H1 (cell line): ENCODE measurements at regions not wholly inside any gene's neighbourhood (a gene's known extent, or its start where the extent isn't known, plus 50 kb on each side); places are given as distances from the start of the nearest gene placed in this dataset.

Source experiments
- CTCF ChIA-PET: fragments of 300-600 bp; sonication (Branson Sonifier 250); formaldehyde crosslinking; loops from one replicate; lab custom pipeline; 2021; ENCODE audit not compliant: partially characterized antibody; lab: Charles Lee
- POLR2A ChIA-PET: fragments of 300-600 bp; sonication (Branson Sonifier 250); formaldehyde crosslinking; loops from one replicate; lab custom pipeline; 2021; ENCODE audit warnings: inconsistent platforms; ENCODE audit not compliant: partially characterized antibody; lab: Charles Lee
- DNase-seq, 2 experiments: peaks; one replicate each; pipeline versions ENCODE4 v3.0.0 to v3.0.0-alpha.2; 2010 to 2022; ENCODE audit warnings: low spot score in 2 of 2, low read depth in 1 of 2, mixed read lengths in 1 of 2
- FAIRE-seq: peaks from 2 replicates; lab custom pipeline; 2011; peaks lifted over from hg19 to GRCh38; lab: Jason Lieb, UNC
- H2AFZ ChIP-seq: 2 replicates; pipeline ENCODE4 v1.8.1; 2012; ENCODE audit warnings: low read length, inconsistent platforms
- H2AK5ac ChIP-seq: 2 replicates; pipeline ENCODE4 v1.6.1; 2013; ENCODE audit warnings: low read depth, low read length
- H2BK120ac ChIP-seq: replicated peaks from 2 replicates; pipeline ENCODE3; 2013; ENCODE audit warnings: low read depth, low read length, inconsistent platforms
- H2BK12ac ChIP-seq: 2 replicates; pipeline ENCODE4 v1.6.1; 2013; ENCODE audit warnings: low read depth, low read length
- H2BK15ac ChIP-seq: 2 replicates; pipeline ENCODE4 v1.6.1; 2013; ENCODE audit warnings: low read length
- H2BK20ac ChIP-seq: 2 replicates; pipeline ENCODE4 v1.6.1; 2013; ENCODE audit warnings: low read length
- H2BK5ac ChIP-seq: 2 replicates; pipeline ENCODE4 v1.6.1; 2013; ENCODE audit warnings: low read depth, low read length
- H3K14ac ChIP-seq: 2 replicates; pipeline ENCODE4 v1.6.1; 2013; ENCODE audit warnings: inconsistent platforms; ENCODE audit not compliant: insufficient read length
- H3K18ac ChIP-seq: 2 replicates; pipeline ENCODE4 v1.6.1; 2013; ENCODE audit warnings: low read length; ENCODE audit errors: extremely low read depth
- H3K23ac ChIP-seq: 2 replicates; pipeline ENCODE4 v1.6.1; 2013; ENCODE audit warnings: inconsistent platforms; ENCODE audit not compliant: insufficient read length
- H3K23me2 ChIP-seq: 2 replicates; pipeline ENCODE4 v1.6.1; 2013; ENCODE audit warnings: low read depth, low read length
- H3K27ac ChIP-seq: 2 replicates; pipeline ENCODE4 v1.6.1; 2011; ENCODE audit warnings: low read depth, low read length, inconsistent platforms
- H3K27me3 ChIP-seq, 4 experiments: replicated peaks in 1 of 4; 1 replicate in 1 of 4; 2 replicates in 3 of 4; pipeline versions ENCODE4 v1.6.1 to v1.8.1; 2011 to 2013; ENCODE audit warnings: low read length in 3 of 4, mild to moderate bottlenecking in 3 of 4, inconsistent platforms in 2 of 4, mixed read lengths in 2 of 4, moderate library complexity in 1 of 4; ENCODE audit not compliant: control insufficient read depth in 3 of 4, insufficient read depth in 3 of 4; ENCODE audit errors: extremely low read depth in 1 of 4
- H3K36me3 ChIP-seq, 4 experiments: 2 replicates each; pipeline versions ENCODE4 v1.6.1 to v1.8.1; 2011 to 2013; ENCODE audit warnings: mild to moderate bottlenecking in 4 of 4, low read length in 3 of 4, moderate library complexity in 2 of 4, control low read depth in 1 of 4, inconsistent platforms in 1 of 4; ENCODE audit not compliant: insufficient read depth in 4 of 4, control insufficient read depth in 2 of 4
- H3K4ac ChIP-seq: replicated peaks from 2 replicates; pipeline ENCODE3; 2013; ENCODE audit warnings: low read length, low read depth, mixed read lengths, inconsistent platforms; ENCODE audit not compliant: insufficient read length
- H3K4me1 ChIP-seq, 4 experiments: replicated peaks in 1 of 4; 1 replicate in 1 of 4; 2 replicates in 3 of 4; pipeline versions ENCODE4 v1.6.1 to v1.8.1; 2011 to 2013; ENCODE audit warnings: low read length in 3 of 4, inconsistent platforms in 2 of 4, mixed read lengths in 1 of 4; ENCODE audit not compliant: insufficient read depth in 4 of 4, control insufficient read depth in 3 of 4
- H3K4me2 ChIP-seq, 2 experiments: 2 replicates each; pipeline versions ENCODE4 v1.6.1 to v1.8.1; 2011 to 2013; ENCODE audit warnings: low read depth in 2 of 2, low read length in 2 of 2, control low read depth in 1 of 2, inconsistent platforms in 1 of 2, mild to moderate bottlenecking in 1 of 2; ENCODE audit not compliant: insufficient read depth in 1 of 2
- H3K4me3 ChIP-seq, 4 experiments: fragments of 200-600, 300-600 bp in 1 of 4; sonication (generic), shearing (Covaris generic), sonication (Bioruptor Twin) in 1 of 4; 2 replicates each; pipeline versions ENCODE4 v1.5.1 to v1.8.1; 2011 to 2016; ENCODE audit warnings: low read length in 4 of 4, low read depth in 3 of 4, control low read depth in 2 of 4, inconsistent platforms in 2 of 4, mild to moderate bottlenecking in 2 of 4, mixed read lengths in 1 of 4, moderate library complexity in 1 of 4; ENCODE audit not compliant: insufficient read depth in 2 of 4; ENCODE audit errors: extremely low read depth in 1 of 4
- H3K56ac ChIP-seq: replicated peaks from 2 replicates; pipeline ENCODE3; 2013; ENCODE audit warnings: low read depth, mild to moderate bottlenecking, mixed read lengths, low read length, inconsistent platforms; ENCODE audit not compliant: insufficient read length
- H3K79me1 ChIP-seq: 2 replicates; pipeline ENCODE4 v1.6.1; 2013; ENCODE audit warnings: low read depth, low read length, control low read depth
- H3K79me2 ChIP-seq, 2 experiments: 2 replicates each; pipeline versions ENCODE4 v1.6.1 to v1.8.1; 2012 to 2013; ENCODE audit warnings: low read length in 2 of 2, mild to moderate bottlenecking in 2 of 2, inconsistent platforms in 1 of 2; ENCODE audit not compliant: insufficient read depth in 2 of 2, control insufficient read depth in 1 of 2
- H3K9ac ChIP-seq, 4 experiments: replicated peaks in 1 of 4; 1 replicate in 1 of 4; 2 replicates in 3 of 4; pipeline versions ENCODE4 v1.6.1 to v1.8.1; 2011 to 2013; ENCODE audit warnings: low read depth in 3 of 4, low read length in 3 of 4, control low read depth in 2 of 4, mild to moderate bottlenecking in 2 of 4, moderate library complexity in 2 of 4, inconsistent platforms in 1 of 4; ENCODE audit errors: extremely low read depth in 1 of 4
- H3K9me3 ChIP-seq, 2 experiments: 2 replicates each; pipeline versions ENCODE4 v1.6.1 to v1.8.1; 2012 to 2013; ENCODE audit warnings: mild to moderate bottlenecking in 2 of 2, moderate library complexity in 2 of 2, control low read depth in 1 of 2, inconsistent platforms in 1 of 2, low read depth in 1 of 2, low read length in 1 of 2, mixed read lengths in 1 of 2; ENCODE audit not compliant: insufficient read depth in 2 of 2
- H4K20me1 ChIP-seq, 2 experiments: replicated peaks in 1 of 2; 2 replicates each; pipeline versions ENCODE3 to v1.8.1; 2011 to 2013; ENCODE audit warnings: inconsistent platforms in 2 of 2, low read length in 2 of 2, mild to moderate bottlenecking in 1 of 2; ENCODE audit not compliant: insufficient read depth in 2 of 2, control insufficient read depth in 1 of 2
- H4K5ac ChIP-seq: 2 replicates; pipeline ENCODE4 v1.6.1; 2013; ENCODE audit warnings: low read length, low read depth, mixed read lengths, inconsistent platforms; ENCODE audit not compliant: insufficient read length
- H4K8ac ChIP-seq: 2 replicates; pipeline ENCODE4 v1.8.0; 2013; ENCODE audit warnings: mild to moderate bottlenecking, moderate library complexity, low read length, inconsistent platforms; ENCODE audit not compliant: insufficient read depth; ENCODE audit errors: extremely low read depth
- H4K91ac ChIP-seq: replicated peaks from 2 replicates; pipeline ENCODE3; 2013; ENCODE audit warnings: low read length, mixed read lengths, inconsistent platforms; ENCODE audit not compliant: insufficient read length
- ATF3 ChIP-seq: IDR thresholded peaks from 2 replicates; pipeline ENCODE4 v1.6.1; 2011; ENCODE audit warnings: low read depth, mild to moderate bottlenecking, low read length; ENCODE audit not compliant: insufficient read depth
- CTCF ChIP-seq, 3 experiments: IDR thresholded peaks; 1 replicate in 2 of 3; 2 replicates in 1 of 3; pipeline versions ENCODE4 v1.5.1 to v1.6.1; 2011; ENCODE audit warnings: low read length in 3 of 3, mild to moderate bottlenecking in 3 of 3, inconsistent platforms in 2 of 3, low read depth in 1 of 3, moderate library complexity in 1 of 3; ENCODE audit not compliant: insufficient read depth in 1 of 3; ENCODE audit errors: control extremely low read depth in 1 of 3
- GABPA ChIP-seq: IDR thresholded peaks from 2 replicates; pipeline ENCODE4 v1.6.1; 2011; ENCODE audit warnings: mild to moderate bottlenecking, low read length, moderate library complexity, borderline replicate concordance; ENCODE audit not compliant: insufficient read depth
- GTF2F1 ChIP-seq: IDR thresholded peaks from 2 replicates; pipeline ENCODE4 v1.6.1; 2012; ENCODE audit warnings: low read depth, low read length, improper control_type of control experiment, borderline replicate concordance
- POU5F1 ChIP-seq: IDR thresholded peaks from 2 replicates; pipeline ENCODE4 v1.6.1; 2011; ENCODE audit warnings: low read depth, mild to moderate bottlenecking, low read length, moderate library complexity
- SAP30 ChIP-seq: fragments of 300-600 bp; sonication (generic); IDR thresholded peaks from 2 replicates; pipeline ENCODE4 v1.7.1; 2012; ENCODE audit warnings: low read length, moderate library complexity, mild to moderate bottlenecking, inconsistent platforms; ENCODE audit not compliant: insufficient read depth, insufficient replicate concordance
- TBP ChIP-seq: IDR thresholded peaks from 2 replicates; pipeline ENCODE4 v1.6.1; 2011; ENCODE audit warnings: low read depth, low read length, improper control_type of control experiment
- WGBS, 2 experiments: shearing (Covaris generic) in 1 of 2; methylation state at CpG; one replicate each; pipeline versions ENCODE4 v1.1.6 to v1.1.7; 2013 to 2015; ENCODE audit warnings: low lambda C conversion rate in 2 of 2, mixed read lengths in 2 of 2, inconsistent platforms in 1 of 2, low coverage in 1 of 2, missing lambda C conversion rate in 1 of 2; ENCODE audit not compliant: insufficient replicate concordance in 2 of 2, insufficient coverage in 1 of 2, insufficient read length in 1 of 2; ENCODE audit errors: extremely low coverage in 1 of 2, missing lambda C conversion rate in 1 of 2; 5-methylcytosine and 5-hydroxymethylcytosine counted together

- H3K27me3 ChIP-seq, result no peaks in the 10 kb centered on the region
- no peak overlapping the region for H4K91ac ChIP-seq
- POLR2A ChIA-PET, result no interaction called here
- H2BK15ac ChIP-seq, result no peak overlapping the region
- H4K5ac ChIP-seq, result no peak overlapping the region
- H2BK5ac ChIP-seq, result no peak overlapping the region
- no peak overlapping the region for H2BK20ac ChIP-seq
- FAIRE-seq (no peak), DNase-seq (no peak)
- H3K4me1 ChIP-seq, result no peaks in the 10 kb centered on the region
- peak overlapping the region; percentile 95; the same call in 1 of the 2 replicates for H2AFZ ChIP-seq
- no peaks in the 10 kb centered on the region for H3K79me1 ChIP-seq
- no peaks in the 10 kb centered on the region for H3K36me3 ChIP-seq
- CTCF ChIA-PET, result no interaction called here
- H3K79me2 ChIP-seq, result no peaks in the 10 kb centered on the region
- H2AK5ac ChIP-seq, result no peak overlapping the region
- H3K4me3 ChIP-seq, result no peak overlapping the region
- H3K14ac ChIP-seq, result no peak overlapping the region
- no peak overlapping the region for H3K56ac ChIP-seq
- no peak overlapping the region for H3K4ac ChIP-seq
- no peak for TF ChIP-seq GTF2F1
- no peak for TF ChIP-seq TBP
- no peak for TF ChIP-seq SAP30
- no peak for TF ChIP-seq POU5F1
- TF ChIP-seq CTCF (IDR thresholded peaks at IDR 0.05; ENCODE audit: control extremely low read depth in 1 of 3, insufficient read depth in 1 of 3, low read depth in 1 of 3, low read length in 3 of 3), result no peak
- no peak for TF ChIP-seq ATF3
- TF ChIP-seq GABPA, result no peak
- H3K23ac ChIP-seq, result no peak overlapping the region
- no peak overlapping the region for H2BK12ac ChIP-seq
- no peaks in the 10 kb centered on the region for H4K20me1 ChIP-seq
- no peak overlapping the region for H3K9ac ChIP-seq
- no peaks in the 10 kb centered on the region for H3K23me2 ChIP-seq
- no peaks in the 10 kb centered on the region for H3K9me3 ChIP-seq
- H3K18ac ChIP-seq, result no peak overlapping the region
- H3K27ac ChIP-seq, result no peak overlapping the region
- H3K4me2 ChIP-seq, result no peak overlapping the region
- no peak overlapping the region for H4K8ac ChIP-seq
- 100% methylated on average over 2 of the region's 2 CpGs; no CpG with 5 or more reads in 1 of the 2 experiments for WGBS, 2 experiments
- H2BK120ac ChIP-seq, result no peak overlapping the region
These were observed 98.8 kb downstream of the PCDH10 start for GRCh38 chr4:133247861-133248260.
